ENCODE measurements at regions not wholly inside any gene's neighbourhood (a gene's known extent, or its start where the extent isn't known, plus 50 kb on each side); places are given as distances from the start of the nearest gene placed in this dataset.

GRCh38 chr12:75974323-75975187 lies 57.0 kb downstream of the PHLDA1 start:
- no peak for DNase-seq (ENCODE audit: low spot score)
- FAIRE-seq: no peak

GRCh38 chr12:75971253-75971652 lies 60.3 kb downstream of the PHLDA1 start:
- no peak for DNase-seq (ENCODE audit: low spot score)
- FAIRE-seq: no peak

GRCh38 chr12:75970310-75970709 lies 61.3 kb downstream of the PHLDA1 start:
- no peak for DNase-seq (ENCODE audit: low spot score)
- FAIRE-seq: no peak

- FAIRE-seq: no peak
Observed at GRCh38 chr12:75969768-75970167, 61.8 kb downstream of the PHLDA1 start.

GRCh38 chr12:75965661-75966060 lies 65.9 kb downstream of the PHLDA1 start:
- FAIRE-seq: no peak
- DNase-seq (ENCODE audit: low spot score): no peak

More at GRCh38 chr12:75969768-75970167, 61.8 kb downstream of the PHLDA1 start:
- no peak for DNase-seq (ENCODE audit: low spot score)

GRCh38 chr12:75964150-75964549 lies 67.4 kb downstream of the PHLDA1 start:
- FAIRE-seq (no peak), DNase-seq (ENCODE audit: low spot score) (no peak)

- FAIRE-seq: no peak
- no peak for DNase-seq (ENCODE audit: low spot score)
Observed at GRCh38 chr12:75961878-75962277, 69.7 kb downstream of the PHLDA1 start.

GRCh38 chr12:75960954-75961661 lies 70.5 kb downstream of the PHLDA1 start:
- no peak for FAIRE-seq
- DNase-seq (ENCODE audit: low spot score): no peak

- DNase-seq (ENCODE audit: low spot score) (no peak), FAIRE-seq (no peak)
Observed at GRCh38 chr12:75960086-75960910, 71.3 kb downstream of the PHLDA1 start.

GRCh38 chr12:75959506-75959905 lies 72.1 kb downstream of the PHLDA1 start:
- FAIRE-seq (no peak), DNase-seq (ENCODE audit: low spot score) (no peak)

GRCh38 chr12:75959060-75959459 lies 72.5 kb downstream of the PHLDA1 start:
- FAIRE-seq (no peak), DNase-seq (ENCODE audit: low spot score) (no peak)

- DNase-seq (ENCODE audit: low spot score) (no peak), FAIRE-seq (no peak)
Observed at GRCh38 chr12:75955251-75955650, 76.3 kb downstream of the PHLDA1 start.

GRCh38 chr12:75954749-75955148 lies 76.8 kb downstream of the PHLDA1 start:
- DNase-seq (ENCODE audit: low spot score) (no peak), FAIRE-seq (no peak)

- DNase-seq (ENCODE audit: low spot score): peak; percentile 97
- peak; percentile 96 for FAIRE-seq
Observed at GRCh38 chr12:75954041-75954440, 77.5 kb downstream of the PHLDA1 start.

- FAIRE-seq (no peak), DNase-seq (ENCODE audit: low spot score) (peak; percentile 65)
Observed at GRCh38 chr12:75953312-75953906, 78.2 kb downstream of the PHLDA1 start.

GRCh38 chr12:75951399-75952278 lies 79.9 kb downstream of the PHLDA1 start:
- FAIRE-seq (peak; percentile 33), DNase-seq (ENCODE audit: low spot score) (peak; percentile 20)

- no peak for DNase-seq (ENCODE audit: low spot score)
- FAIRE-seq: no peak
Observed at GRCh38 chr12:75947156-75947723, 84.3 kb downstream of the PHLDA1 start.

- DNase-seq (ENCODE audit: low spot score): no peak
- FAIRE-seq: no peak
Observed at GRCh38 chr12:75945581-75945980, 86.0 kb downstream of the PHLDA1 start.

GRCh38 chr12:75944905-75945432 lies 86.6 kb downstream of the PHLDA1 start:
- no peak for FAIRE-seq
- DNase-seq (ENCODE audit: low spot score): no peak

Data from RCC 7860 (cell line).